ENCODE measurements at regions not wholly inside any gene's neighbourhood (a gene's known extent, or its start where the extent isn't known, plus 50 kb on each side); places are given as distances from the start of the nearest gene placed in this dataset.

GRCh38 chr1:148363439-148363810 lies 119.7 kb downstream of the PPIAL4G start:
- no peak for DNase-seq (ENCODE audit: low spot score)
- Histone ChIP-seq H3K36me3 (ENCODE audit: control insufficient read depth in 4 of 4, insufficient read depth in 3 of 4, low read depth in 1 of 4, low read length in 3 of 4) (no peaks in the 10 kb centered on the region), H3K27me3 (ENCODE audit: control insufficient read depth in 4 of 4, insufficient read depth in 4 of 4, low read length in 3 of 4) (peaks cover 0 to 5% (median 0%) of the 10 kb centered on the region in 4 donors), H3K27ac (ENCODE audit: low read depth in 1 of 2, low read length in 2 of 2) (no peak overlapping the region), H3K4me3 (ENCODE audit: low read depth in 1 of 3, low read length in 3 of 3) (no peak overlapping the region), H3K4me1 (ENCODE audit: control insufficient read depth in 4 of 4, insufficient read depth in 4 of 4, low read length in 3 of 4) (no peaks in the 10 kb centered on the region), H3K9me3 (ENCODE audit: control insufficient read depth in 4 of 4, low read length in 3 of 4) (peaks cover 0 to 5% (median 0%) of the 10 kb centered on the region in 4 donors), H3K9ac (ENCODE audit: low read depth in 1 of 2, low read length in 2 of 2) (no peak overlapping the region)
- TF ChIP-seq FOXA1 (IDR thresholded peaks at IDR 0.05) (no peak), CTCF (IDR thresholded peaks at IDR 0.05; ENCODE audit: low read depth, low read length, missing input control) (no peak), MAX (IDR thresholded peaks at IDR 0.05) (no peak), FOXA2 (IDR thresholded peaks at IDR 0.05) (no peak), REST (IDR thresholded peaks at IDR 0.05) (no peak), RXRA (IDR thresholded peaks at IDR 0.05) (no peak), HNF4G (IDR thresholded peaks at IDR 0.05) (no peak), TAF1 (conservative IDR thresholded peaks at IDR 0.05) (no peak), SP1 (IDR thresholded peaks at IDR 0.05) (no peak), EGR1 (IDR thresholded peaks at IDR 0.05; ENCODE audit: low read depth in 2 of 2) (no peak), YY1 (IDR thresholded peaks at IDR 0.05) (no peak), GABPA (IDR thresholded peaks at IDR 0.05 in 1 of 2, conservative IDR thresholded peaks at IDR 0.05 in 1 of 2) (no peak), JUND (IDR thresholded peaks at IDR 0.05) (no peak), RAD21 (IDR thresholded peaks at IDR 0.05) (no peak), NR2F2 (IDR thresholded peaks at IDR 0.05) (no peak)
- TF ChIP-seq, protein P1, sequence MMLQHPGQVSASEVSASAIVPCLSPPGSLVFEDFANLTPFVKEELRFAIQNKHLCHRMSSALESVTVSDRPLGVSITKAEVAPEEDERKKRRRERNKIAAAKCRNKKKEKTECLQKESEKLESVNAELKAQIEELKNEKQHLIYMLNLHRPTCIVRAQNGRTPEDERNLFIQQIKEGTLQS (IDR thresholded peaks at IDR 0.05): no peak
- 88% methylated on average over 2 of the region's 2 CpGs for WGBS

GRCh38 chr1:148362626-148363438 lies 120.3 kb downstream of the PPIAL4G start:
- no peak overlapping the region for H3K4me3 ChIP-seq (ENCODE audit: low read depth in 1 of 3, low read length in 3 of 3)
- peaks cover 0 to 5% (median 0%) of the 10 kb centered on the region in 4 donors for H3K9me3 ChIP-seq (ENCODE audit: control insufficient read depth in 4 of 4, low read length in 3 of 4)
- H3K36me3 ChIP-seq (ENCODE audit: control insufficient read depth in 4 of 4, insufficient read depth in 3 of 4, low read depth in 1 of 4, low read length in 3 of 4): no peaks in the 10 kb centered on the region
- H3K27ac ChIP-seq (ENCODE audit: low read depth in 1 of 2, low read length in 2 of 2): no peak overlapping the region
- 38% methylated on average over 29 of the region's 29 CpGs for WGBS
- no peak for DNase-seq (ENCODE audit: low spot score)
- no peaks in the 10 kb centered on the region for H3K4me1 ChIP-seq (ENCODE audit: control insufficient read depth in 4 of 4, insufficient read depth in 4 of 4, low read length in 3 of 4)
- H3K9ac ChIP-seq (ENCODE audit: low read depth in 1 of 2, low read length in 2 of 2): no peak overlapping the region
- H3K27me3 ChIP-seq (ENCODE audit: control insufficient read depth in 4 of 4, insufficient read depth in 4 of 4, low read length in 3 of 4): peaks cover 0 to 5% (median 2%) of the 10 kb centered on the region in 4 donors
- TF ChIP-seq RXRA (IDR thresholded peaks at IDR 0.05) (no peak), SP1 (IDR thresholded peaks at IDR 0.05) (no peak), HNF4A (conservative IDR thresholded peaks at IDR 0.05) (no peak), JUND (IDR thresholded peaks at IDR 0.05) (no peak), NR2F2 (IDR thresholded peaks at IDR 0.05) (no peak), REST (IDR thresholded peaks at IDR 0.05) (no peak), EGR1 (IDR thresholded peaks at IDR 0.05; ENCODE audit: low read depth in 2 of 2) (no peak), RAD21 (IDR thresholded peaks at IDR 0.05) (no peak)
- TF ChIP-seq, protein P2, sequence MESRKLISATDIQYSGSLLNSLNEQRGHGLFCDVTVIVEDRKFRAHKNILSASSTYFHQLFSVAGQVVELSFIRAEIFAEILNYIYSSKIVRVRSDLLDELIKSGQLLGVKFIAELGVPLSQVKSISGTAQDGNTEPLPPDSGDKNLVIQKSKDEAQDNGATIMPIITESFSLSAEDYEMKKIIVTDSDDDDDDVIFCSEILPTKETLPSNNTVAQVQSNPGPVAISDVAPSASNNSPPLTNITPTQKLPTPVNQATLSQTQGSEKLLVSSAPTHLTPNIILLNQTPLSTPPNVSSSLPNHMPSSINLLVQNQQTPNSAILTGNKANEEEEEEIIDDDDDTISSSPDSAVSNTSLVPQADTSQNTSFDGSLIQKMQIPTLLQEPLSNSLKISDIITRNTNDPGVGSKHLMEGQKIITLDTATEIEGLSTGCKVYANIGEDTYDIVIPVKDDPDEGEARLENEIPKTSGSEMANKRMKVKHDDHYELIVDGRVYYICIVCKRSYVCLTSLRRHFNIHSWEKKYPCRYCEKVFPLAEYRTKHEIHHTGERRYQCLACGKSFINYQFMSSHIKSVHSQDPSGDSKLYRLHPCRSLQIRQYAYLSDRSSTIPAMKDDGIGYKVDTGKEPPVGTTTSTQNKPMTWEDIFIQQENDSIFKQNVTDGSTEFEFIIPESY (IDR thresholded peaks at IDR 0.05): no peak

Data from liver (tissue), 8 donors.